GM12892 (cell line): ENCODE measurements at regions not wholly inside any gene's neighbourhood (a gene's known extent, or its start where the extent isn't known, plus 50 kb on each side); places are given as distances from the start of the nearest gene placed in this dataset.

ENCODE experiments used
- POLR2AphosphoS5 ChIP-seq: IDR thresholded peaks from 2 replicates; pipeline ENCODE4 v1.6.1; 2011; ENCODE audit warnings: low read depth, low read length, control low read depth
- TAF1 ChIP-seq: IDR thresholded peaks from 2 replicates; pipeline ENCODE4 v1.6.1; 2011; ENCODE audit warnings: low read depth, mild to moderate bottlenecking, control low read depth, low read length, borderline replicate concordance

- TF ChIP-seq TAF1, result no peak
- no peak for TF ChIP-seq POLR2AphosphoS5
These were observed 97.5 kb downstream of the IRX2 start for GRCh38 chr5:2653991-2654390.
